Thyroid gland (tissue), 4 donors: ENCODE measurements at regions not wholly inside any gene's neighbourhood (a gene's known extent, or its start where the extent isn't known, plus 50 kb on each side); places are given as distances from the start of the nearest gene placed in this dataset.

Experiments
- DNase-seq, 2 donors: peaks; one replicate each; pipeline ENCODE4 v3.0.0-alpha.2; 2019
- H3K27ac ChIP-seq, 3 donors: fragments of 200-600 bp; sonication (generic); 1 replicate in 2 of 3; 2 replicates in 1 of 3; pipeline ENCODE4 v1.5.1; 2016 to 2019; ENCODE audit warnings: mild to moderate bottlenecking in 1 of 3, moderate library complexity in 1 of 3
- H3K27me3 ChIP-seq: fragments of 200-600 bp; sonication (generic); one replicate; pipeline ENCODE4 v1.5.1; 2019
- H3K36me3 ChIP-seq, 2 donors: fragments of 200-600 bp; sonication (generic); one replicate each; pipeline ENCODE4 v1.5.1; 2016 to 2019
- H3K4me1 ChIP-seq, 2 donors: fragments of 200-600 bp; sonication (generic); one replicate each; pipeline ENCODE4 v1.5.1; 2017 to 2019
- H3K4me3 ChIP-seq, 3 donors: fragments of 200-600 bp; sonication (generic); replicated peaks in 1 of 3; 1 replicate in 2 of 3; 2 replicates in 1 of 3; pipeline ENCODE4 v1.5.1; 2016; ENCODE audit warnings: mild to moderate bottlenecking in 1 of 3
- H3K9me3 ChIP-seq: fragments of 200-600 bp; sonication (generic); one replicate; pipeline ENCODE4 v1.5.1; 2017
- POLR2A ChIP-seq, 2 donors: fragments of 450-650 bp; IDR thresholded peaks; one replicate each; pipeline ENCODE4 v1.6.1; 2017; ENCODE audit warnings: antibody characterized with exemption in 2 of 2, mild to moderate bottlenecking in 2 of 2, moderate library complexity in 1 of 2
- WGBS, 2 donors: methylation state at CpG; one replicate each; pipeline ENCODE4 v1.1.5; 2017; 5-methylcytosine and 5-hydroxymethylcytosine counted together
- intact Hi-C: fragments of 100-400 bp; cut with DNase I; formaldehyde crosslinking; loops from one replicate; pipeline ENCODE4 v1.15.1; 2023
- TF ChIP-seq, protein P1 (sequence below), 6 experiments: fragments of 200-600 bp in 3 of 6; fragments of 450-650 bp in 3 of 6; sonication (generic) in 3 of 6; IDR thresholded peaks; one replicate each; pipeline ENCODE4 v1.5.1; 2016 to 2019; ENCODE audit warnings: antibody characterized with exemption in 6 of 6, mild to moderate bottlenecking in 2 of 6, inconsistent platforms in 1 of 6, moderate library complexity in 1 of 6

- H3K27ac ChIP-seq: no peak overlapping the region
- intact Hi-C loops: no loop called here
- peaks cover 9 to 39% of the 10 kb centered on the region in 2 donors for H3K4me1 ChIP-seq
- no peak overlapping the region for H3K4me3 ChIP-seq
- no peaks in the 10 kb centered on the region for H3K36me3 ChIP-seq
- TF ChIP-seq, protein P1, sequence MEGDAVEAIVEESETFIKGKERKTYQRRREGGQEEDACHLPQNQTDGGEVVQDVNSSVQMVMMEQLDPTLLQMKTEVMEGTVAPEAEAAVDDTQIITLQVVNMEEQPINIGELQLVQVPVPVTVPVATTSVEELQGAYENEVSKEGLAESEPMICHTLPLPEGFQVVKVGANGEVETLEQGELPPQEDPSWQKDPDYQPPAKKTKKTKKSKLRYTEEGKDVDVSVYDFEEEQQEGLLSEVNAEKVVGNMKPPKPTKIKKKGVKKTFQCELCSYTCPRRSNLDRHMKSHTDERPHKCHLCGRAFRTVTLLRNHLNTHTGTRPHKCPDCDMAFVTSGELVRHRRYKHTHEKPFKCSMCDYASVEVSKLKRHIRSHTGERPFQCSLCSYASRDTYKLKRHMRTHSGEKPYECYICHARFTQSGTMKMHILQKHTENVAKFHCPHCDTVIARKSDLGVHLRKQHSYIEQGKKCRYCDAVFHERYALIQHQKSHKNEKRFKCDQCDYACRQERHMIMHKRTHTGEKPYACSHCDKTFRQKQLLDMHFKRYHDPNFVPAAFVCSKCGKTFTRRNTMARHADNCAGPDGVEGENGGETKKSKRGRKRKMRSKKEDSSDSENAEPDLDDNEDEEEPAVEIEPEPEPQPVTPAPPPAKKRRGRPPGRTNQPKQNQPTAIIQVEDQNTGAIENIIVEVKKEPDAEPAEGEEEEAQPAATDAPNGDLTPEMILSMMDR (IDR thresholded peaks at IDR 0.05): no peak
- no peak for TF ChIP-seq POLR2A (IDR thresholded peaks at IDR 0.05)
- H3K9me3 ChIP-seq: no peaks in the 10 kb centered on the region
- DNase-seq: no peak
- WGBS, 2 donors: 61 to 70% methylated on average over 2 of the region's 2 CpGs
- no peaks in the 10 kb centered on the region for H3K27me3 ChIP-seq
Observed at GRCh38 chr15:70320482-70320881, 222.8 kb upstream of the TLE3 start.

GRCh38 chr15:70320077-70320476, 222.4 kb upstream of the TLE3 start:
- peaks cover 9 to 39% of the 10 kb centered on the region in 2 donors for H3K4me1 ChIP-seq
- H3K9me3 ChIP-seq: no peaks in the 10 kb centered on the region
- no peak overlapping the region for H3K4me3 ChIP-seq
- intact Hi-C loops: no loop called here
- WGBS, 2 donors: 84 to 92% methylated on average over 3 of the region's 3 CpGs
- no peaks in the 10 kb centered on the region for H3K36me3 ChIP-seq
- no peak for DNase-seq
- no peaks in the 10 kb centered on the region for H3K27me3 ChIP-seq
- no peak for TF ChIP-seq POLR2A (IDR thresholded peaks at IDR 0.05)
- TF ChIP-seq, protein P1 (IDR thresholded peaks at IDR 0.05): no peak
- no peak overlapping the region for H3K27ac ChIP-seq

- no peak for DNase-seq
- Histone ChIP-seq H3K27ac (no peak overlapping the region), H3K4me1 (peaks cover 9 to 36% of the 10 kb centered on the region in 2 donors), H3K9me3 (no peaks in the 10 kb centered on the region), H3K4me3 (no peak overlapping the region), H3K36me3 (no peaks in the 10 kb centered on the region), H3K27me3 (no peaks in the 10 kb centered on the region)
- intact Hi-C loops: no loop called here
- TF ChIP-seq, protein P1 (IDR thresholded peaks at IDR 0.05): no peak
- no peak for TF ChIP-seq POLR2A (IDR thresholded peaks at IDR 0.05)
- 88 to 89% methylated on average over 4 of the region's 4 CpGs for WGBS, 2 donors
Observed at GRCh38 chr15:70319466-70319865, 221.7 kb upstream of the TLE3 start.

DNA sequence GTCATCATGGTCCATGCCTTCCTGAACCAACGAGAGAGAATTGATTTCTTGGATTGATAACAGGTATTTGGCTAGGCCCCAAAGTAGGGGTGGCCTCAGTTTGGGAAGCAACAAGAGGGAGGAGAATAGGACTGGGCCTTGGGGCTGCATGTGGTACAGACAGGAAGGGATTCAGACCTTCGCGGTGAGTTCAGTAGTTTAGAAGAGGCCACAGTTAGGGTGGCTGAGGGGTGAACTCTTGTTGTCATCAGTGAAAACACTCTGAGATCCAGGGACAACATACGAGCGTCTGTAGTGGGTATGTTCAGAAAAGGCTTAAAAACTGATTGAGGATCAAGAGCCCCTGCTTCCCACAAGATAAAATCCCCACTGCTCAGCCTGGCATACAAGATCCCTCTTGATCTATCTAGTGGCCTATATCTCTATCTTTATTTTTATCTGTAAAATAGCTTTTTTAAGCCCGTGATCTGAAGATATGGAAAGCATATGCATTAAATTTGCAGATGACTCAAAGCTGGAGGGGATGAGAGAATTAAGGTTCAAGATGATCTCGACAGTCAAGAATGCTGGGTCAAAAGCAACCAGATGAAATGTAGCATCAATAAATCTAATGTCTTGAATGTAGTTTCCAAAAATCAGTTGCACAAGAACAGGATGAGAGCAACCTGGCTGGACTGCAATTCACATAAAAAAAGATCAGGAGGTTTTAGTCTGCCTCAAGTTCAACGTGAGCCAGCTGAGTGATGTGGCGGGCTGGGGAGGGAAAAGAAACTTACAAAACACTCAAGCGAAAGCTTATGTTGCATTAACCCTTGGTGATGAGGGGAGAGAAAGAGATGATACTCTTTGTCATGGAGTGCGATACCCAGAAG, 221.1 kb upstream of the TLE3 start:
- intact Hi-C loops: no loop called here
- DNase-seq: no peak
- H3K4me1 ChIP-seq: peaks cover 7 to 30% of the 10 kb centered on the region in 2 donors
- WGBS, 2 donors: 75 to 84% methylated on average over 11 of the region's 11 CpGs
- H3K4me3 ChIP-seq: no peak overlapping the region
- H3K36me3 ChIP-seq: no peaks in the 10 kb centered on the region
- TF ChIP-seq POLR2A (IDR thresholded peaks at IDR 0.05): no peak
- TF ChIP-seq, protein P1 (IDR thresholded peaks at IDR 0.05): no peak
- H3K27ac ChIP-seq: no peak overlapping the region
- no peaks in the 10 kb centered on the region for H3K9me3 ChIP-seq
- H3K27me3 ChIP-seq: no peaks in the 10 kb centered on the region

DNA sequence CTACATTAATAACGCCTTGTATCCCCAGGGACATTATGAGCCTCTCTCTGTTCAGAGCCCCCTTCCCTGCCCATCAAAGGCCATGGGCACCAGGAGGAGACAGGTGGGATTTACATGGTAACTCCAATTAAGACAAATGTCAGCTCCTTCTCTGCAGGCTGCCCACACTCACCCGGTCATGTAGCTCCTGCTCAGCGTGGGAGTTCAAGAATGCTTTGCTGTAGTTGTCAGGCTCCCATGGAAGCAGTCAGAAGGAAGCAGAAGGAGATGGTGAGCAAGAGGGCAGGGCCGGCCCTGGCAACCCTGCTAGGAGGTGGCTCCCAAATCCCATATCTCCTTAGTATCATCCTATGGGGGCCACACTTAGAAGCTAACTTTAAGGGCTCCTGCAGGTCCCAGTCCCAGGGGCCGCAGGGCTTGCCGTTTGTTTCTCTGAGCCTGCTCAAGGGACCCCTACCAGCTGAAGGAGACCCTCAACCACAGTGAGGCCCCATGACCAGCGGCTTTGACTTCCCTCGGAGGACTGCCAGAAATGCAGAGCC, 218.4 kb upstream of the TLE3 start:
- intact Hi-C loops: no loop called here
- no peak for DNase-seq
- no peak overlapping the region for H3K4me3 ChIP-seq
- no peaks in the 10 kb centered on the region for H3K9me3 ChIP-seq
- TF ChIP-seq POLR2A (IDR thresholded peaks at IDR 0.05): no peak
- TF ChIP-seq, protein P1 (IDR thresholded peaks at IDR 0.05): no peak
- H3K27ac ChIP-seq: no peak overlapping the region
- H3K27me3 ChIP-seq: no peaks in the 10 kb centered on the region
- WGBS, 2 donors: 97 to 99% methylated on average over 4 to 7 of the region's 8 CpGs
- no peaks in the 10 kb centered on the region for H3K36me3 ChIP-seq
- H3K4me1 ChIP-seq: peaks cover 0 to 7% of the 10 kb centered on the region in 2 donors
